ENCODE measurements at regions not wholly inside any gene's neighbourhood (a gene's known extent, or its start where the extent isn't known, plus 50 kb on each side); places are given as distances from the start of the nearest gene placed in this dataset.
A peak's percentile ranks its signal among the peaks of the same experiment; 100 is the strongest.
"Not testable (repeated sequence)": the region's sequence is repeated elsewhere in the genome, so short reads cannot be mapped to it uniquely, and the experiment has no call there.

GRCh38 chr16:29184738-29185438 is 200.0 kb downstream of the LAT start:
- not testable (repeated sequence) for H3K27ac ChIP-seq (ENCODE audit: low read depth, low read length); H3K27me3 ChIP-seq (ENCODE audit: low read length); H3K4me2 ChIP-seq (ENCODE audit: low read depth, low read length, poor library complexity, severe bottlenecking); H4K20me1 ChIP-seq (ENCODE audit: low read depth, low read length); H3K4me3 ChIP-seq (ENCODE audit: insufficient read depth, low read length, poor library complexity, severe bottlenecking); H3F3A ChIP-seq (ENCODE audit: insufficient read depth); H3K79me2 ChIP-seq (ENCODE audit: insufficient read depth, low read length); H3K9me2 ChIP-seq (replicated peaks; ENCODE audit: insufficient read depth, low read length); H3K9ac ChIP-seq (ENCODE audit: low read length); H3K36me3 ChIP-seq (ENCODE audit: low read length); H3K9me3 ChIP-seq (ENCODE audit: insufficient read depth, low read length); H2AFZ ChIP-seq (ENCODE audit: low read depth, low read length, severe bottlenecking)

DNA sequence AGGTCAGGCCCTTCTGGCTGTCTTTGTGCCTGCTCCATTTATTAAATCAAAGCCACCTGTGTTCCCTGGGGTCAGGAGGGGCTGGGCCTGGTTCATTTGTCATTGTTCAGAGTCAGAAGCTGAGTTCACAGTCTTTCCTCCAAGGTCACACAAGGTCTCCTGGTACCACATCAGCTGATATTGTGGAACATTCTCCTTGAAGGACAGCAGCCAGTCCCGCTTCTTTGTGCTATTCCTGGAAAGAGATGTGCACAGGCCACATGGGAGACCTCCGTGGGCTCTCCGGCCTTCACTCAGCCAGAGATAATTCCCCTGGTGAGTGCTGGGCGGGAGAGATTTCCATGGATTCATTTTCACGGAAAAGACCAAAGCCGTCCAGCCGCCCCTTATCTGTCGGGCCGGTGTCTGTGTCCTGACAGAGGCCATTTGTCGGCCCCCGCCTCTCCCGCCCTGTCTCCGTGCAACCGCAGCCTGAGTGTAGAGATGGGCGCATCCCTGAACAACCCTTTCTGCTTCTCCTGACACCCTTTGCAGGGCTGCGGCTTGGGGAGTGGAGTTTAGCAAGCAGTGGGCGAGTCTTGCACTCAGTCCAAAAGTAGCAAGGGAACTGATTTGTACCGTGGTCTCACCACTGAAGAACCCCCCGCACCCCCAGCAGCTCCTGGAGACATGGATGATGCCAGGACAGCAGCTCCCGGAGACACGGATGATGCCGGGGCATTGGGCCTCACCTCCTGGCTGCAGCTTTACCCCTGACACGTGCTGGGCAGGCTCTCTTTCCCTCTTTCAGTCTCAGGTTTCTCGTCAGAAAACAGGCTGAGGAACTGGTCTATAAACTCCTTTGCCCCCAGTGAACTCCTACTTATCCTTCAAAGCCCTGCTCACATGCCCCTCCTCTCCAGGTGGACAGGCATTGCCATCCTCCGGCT is 198.4 kb downstream of the LAT start:
- not testable (repeated sequence) for H3K79me2 ChIP-seq (ENCODE audit: insufficient read depth, low read length); H3K9me3 ChIP-seq (ENCODE audit: insufficient read depth, low read length); H3F3A ChIP-seq (ENCODE audit: insufficient read depth); H4K20me1 ChIP-seq (ENCODE audit: low read depth, low read length); H2AFZ ChIP-seq (ENCODE audit: low read depth, low read length, severe bottlenecking); H3K4me3 ChIP-seq (ENCODE audit: insufficient read depth, low read length, poor library complexity, severe bottlenecking); H3K4me2 ChIP-seq (ENCODE audit: low read depth, low read length, poor library complexity, severe bottlenecking); H3K36me3 ChIP-seq (ENCODE audit: low read length); H3K27me3 ChIP-seq (ENCODE audit: low read length); H3K9me2 ChIP-seq (replicated peaks; ENCODE audit: insufficient read depth, low read length); H3K9ac ChIP-seq (ENCODE audit: low read length); H3K27ac ChIP-seq (ENCODE audit: low read depth, low read length)

DNA sequence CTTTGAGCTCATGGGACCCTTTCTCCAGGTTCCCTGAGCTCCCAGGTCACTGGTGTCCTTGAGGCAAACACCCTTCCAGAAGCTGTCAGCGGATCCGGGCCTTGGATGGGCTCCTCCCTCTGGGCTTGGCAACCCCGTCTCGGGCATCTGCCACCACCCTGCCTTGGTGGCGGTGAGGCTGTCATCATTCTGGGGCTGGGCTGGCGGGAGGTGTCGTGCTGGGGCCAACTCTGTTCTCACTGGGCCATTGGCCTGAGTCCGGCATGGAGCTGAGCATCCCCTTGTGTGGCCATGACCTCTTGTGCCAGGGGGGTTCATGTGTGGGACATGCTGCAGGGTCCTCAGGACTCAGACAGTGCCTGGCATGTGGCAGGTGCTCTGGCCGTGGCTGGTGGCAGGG is 197.6 kb downstream of the LAT start:
- Histone ChIP-seq H4K20me1 (ENCODE audit: low read depth, low read length) (no peaks in the 10 kb centered on the region), H3K4me2 (ENCODE audit: low read depth, low read length, poor library complexity, severe bottlenecking) (no peak overlapping the region), H3K27ac (ENCODE audit: low read depth, low read length) (no peak overlapping the region), H3K9ac (ENCODE audit: low read length) (no peak overlapping the region), H3K9me3 (ENCODE audit: insufficient read depth, low read length) (no peaks in the 10 kb centered on the region), H3F3A (ENCODE audit: insufficient read depth) (no peaks in the 10 kb centered on the region), H2AFZ (ENCODE audit: low read depth, low read length, severe bottlenecking) (no peak overlapping the region), H3K4me3 (ENCODE audit: insufficient read depth, low read length, poor library complexity, severe bottlenecking) (no peak overlapping the region), H3K36me3 (ENCODE audit: low read length) (no peaks in the 10 kb centered on the region), H3K27me3 (ENCODE audit: low read length) (no peaks in the 10 kb centered on the region), H3K79me2 (ENCODE audit: insufficient read depth, low read length) (no peaks in the 10 kb centered on the region), H3K9me2 (replicated peaks; ENCODE audit: insufficient read depth, low read length) (no peaks in the 10 kb centered on the region)
- TF ChIP-seq CTCF (IDR thresholded peaks at IDR 0.05; ENCODE audit: insufficient read depth, low read length, poor library complexity, severe bottlenecking): no peak
- no peak for TF ChIP-seq EZH2phosphoT487 (conservative IDR thresholded peaks at IDR 0.05; ENCODE audit: low read length)

DNA sequence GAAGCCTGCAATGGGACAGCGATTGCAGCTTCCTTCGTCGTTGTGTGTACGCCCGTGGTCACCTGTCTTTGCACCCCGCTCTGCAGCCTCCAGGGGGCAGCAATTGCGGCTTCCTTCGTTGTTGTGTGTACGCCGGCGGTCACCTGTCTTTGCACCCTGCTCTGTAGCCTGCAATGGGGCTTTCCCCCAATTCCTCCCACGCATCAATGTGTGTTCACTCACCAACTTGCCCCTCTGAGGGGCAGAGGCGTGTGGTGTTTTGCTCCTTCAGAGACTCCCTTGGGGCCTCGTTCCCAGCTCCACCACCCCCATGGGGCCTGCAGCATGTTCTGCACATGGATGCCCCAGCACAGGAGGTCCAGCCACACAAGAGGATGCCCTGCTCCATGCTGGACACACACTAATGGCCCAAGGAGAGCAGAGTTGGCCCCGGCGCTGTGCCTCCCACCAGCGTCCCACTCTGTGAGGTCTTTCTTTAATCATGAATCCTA is 197.1 kb downstream of the LAT start:
- not testable (repeated sequence) for H3K4me3 ChIP-seq (ENCODE audit: insufficient read depth, low read length, poor library complexity, severe bottlenecking); H3K9me2 ChIP-seq (replicated peaks; ENCODE audit: insufficient read depth, low read length); H2AFZ ChIP-seq (ENCODE audit: low read depth, low read length, severe bottlenecking); H3K36me3 ChIP-seq (ENCODE audit: low read length); H3K9ac ChIP-seq (ENCODE audit: low read length); H4K20me1 ChIP-seq (ENCODE audit: low read depth, low read length); H3K27ac ChIP-seq (ENCODE audit: low read depth, low read length); H3K9me3 ChIP-seq (ENCODE audit: insufficient read depth, low read length); H3F3A ChIP-seq (ENCODE audit: insufficient read depth); H3K79me2 ChIP-seq (ENCODE audit: insufficient read depth, low read length); H3K4me2 ChIP-seq (ENCODE audit: low read depth, low read length, poor library complexity, severe bottlenecking); H3K27me3 ChIP-seq (ENCODE audit: low read length)
- TF ChIP-seq CTCF (IDR thresholded peaks at IDR 0.05; ENCODE audit: insufficient read depth, low read length, poor library complexity, severe bottlenecking): peak; percentile 28

GRCh38 chr16:29181254-29181780 is 196.5 kb downstream of the LAT start:
- not testable (repeated sequence) for H3K9me3 ChIP-seq (ENCODE audit: insufficient read depth, low read length); H3K27me3 ChIP-seq (ENCODE audit: low read length); H3K27ac ChIP-seq (ENCODE audit: low read depth, low read length); H3K79me2 ChIP-seq (ENCODE audit: insufficient read depth, low read length); H3K36me3 ChIP-seq (ENCODE audit: low read length); H4K20me1 ChIP-seq (ENCODE audit: low read depth, low read length); H2AFZ ChIP-seq (ENCODE audit: low read depth, low read length, severe bottlenecking); H3K4me2 ChIP-seq (ENCODE audit: low read depth, low read length, poor library complexity, severe bottlenecking); H3K9ac ChIP-seq (ENCODE audit: low read length); H3F3A ChIP-seq (ENCODE audit: insufficient read depth); H3K4me3 ChIP-seq (ENCODE audit: insufficient read depth, low read length, poor library complexity, severe bottlenecking); H3K9me2 ChIP-seq (replicated peaks; ENCODE audit: insufficient read depth, low read length)

GRCh38 chr16:29180206-29180600 is 195.4 kb downstream of the LAT start:
- H2AFZ ChIP-seq (ENCODE audit: low read depth, low read length, severe bottlenecking); H3F3A ChIP-seq (ENCODE audit: insufficient read depth); H3K9me2 ChIP-seq (replicated peaks; ENCODE audit: insufficient read depth, low read length); H4K20me1 ChIP-seq (ENCODE audit: low read depth, low read length); H3K36me3 ChIP-seq (ENCODE audit: low read length); H3K27ac ChIP-seq (ENCODE audit: low read depth, low read length); H3K4me2 ChIP-seq (ENCODE audit: low read depth, low read length, poor library complexity, severe bottlenecking); H3K4me3 ChIP-seq (ENCODE audit: insufficient read depth, low read length, poor library complexity, severe bottlenecking); H3K27me3 ChIP-seq (ENCODE audit: low read length); H3K9me3 ChIP-seq (ENCODE audit: insufficient read depth, low read length); H3K79me2 ChIP-seq (ENCODE audit: insufficient read depth, low read length); H3K9ac ChIP-seq (ENCODE audit: low read length): not testable (repeated sequence)
